HS-27A (cell line): ENCODE measurements at regions not wholly inside any gene's neighbourhood (a gene's known extent, or its start where the extent isn't known, plus 50 kb on each side); places are given as distances from the start of the nearest gene placed in this dataset.

Experiments
- DNase-seq: peaks from one replicate; pipeline ENCODE4 v3.0.0-alpha.2; 2012; ENCODE audit warnings: low read depth, missing footprints

DNA sequence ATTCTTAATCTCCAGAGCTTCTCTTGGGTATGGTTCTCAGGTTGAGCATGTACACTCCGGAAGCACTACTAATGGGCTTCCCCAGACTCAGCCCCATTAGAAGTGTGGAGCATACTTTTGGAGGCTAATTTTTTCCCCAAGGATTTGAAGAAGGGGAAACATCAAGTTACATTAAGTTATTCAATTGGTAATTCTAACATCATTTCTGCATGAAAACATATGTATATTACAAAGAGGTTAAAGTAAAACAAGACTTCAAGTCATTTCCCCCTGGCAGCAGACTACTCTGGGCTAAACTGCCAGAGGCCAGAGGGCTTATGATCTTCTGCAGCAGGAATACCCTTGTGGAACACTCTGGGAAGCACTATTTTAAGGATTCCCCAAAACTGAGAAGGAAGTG lies 227.7 kb upstream of the STK17B start:
- no peak for DNase-seq

DNA sequence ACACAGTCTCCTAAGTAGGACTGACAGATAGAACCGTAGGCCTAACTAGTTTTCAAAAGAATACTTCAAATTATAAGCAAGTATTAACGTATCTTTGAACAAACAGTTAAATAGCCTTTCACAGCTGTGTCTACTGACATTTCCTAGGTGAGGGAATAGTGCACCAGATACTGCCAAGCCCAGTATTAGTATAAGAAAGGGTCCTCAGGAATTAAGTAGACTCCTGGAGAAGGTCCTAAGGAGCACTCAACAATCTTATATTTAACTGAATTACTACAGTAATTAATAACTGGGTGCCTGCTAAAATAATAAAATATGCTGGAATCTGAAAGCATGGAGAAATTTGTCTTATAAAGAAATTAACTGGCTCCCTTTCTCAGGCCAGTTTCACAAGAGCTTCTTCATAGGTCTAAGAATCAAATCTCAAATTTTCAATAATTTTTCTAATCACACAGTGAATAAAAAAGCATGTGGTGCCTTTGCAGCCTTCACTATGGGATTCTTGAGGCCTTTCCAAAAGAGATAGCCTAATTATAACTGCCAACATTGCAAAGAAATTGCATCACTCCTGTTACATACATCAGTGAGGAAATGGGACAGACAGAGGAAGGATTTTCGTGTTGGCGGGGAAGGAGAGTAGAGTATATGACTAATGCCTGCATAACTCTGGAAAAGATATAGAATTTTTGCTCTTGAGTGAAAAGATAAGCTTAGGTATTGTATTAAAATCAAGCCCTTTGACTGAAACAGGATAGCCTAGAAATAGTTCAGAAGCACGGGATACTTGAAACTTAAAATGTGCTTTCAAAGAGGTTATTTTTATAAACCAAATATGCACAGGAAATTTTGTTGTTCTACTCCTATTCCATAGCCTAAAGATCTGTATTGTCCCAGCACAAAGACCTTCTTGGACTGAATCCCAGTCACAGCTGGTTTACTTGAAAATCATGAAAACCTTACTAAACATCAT lies 228.6 kb upstream of the STK17B start:
- peak; percentile 57 for DNase-seq

DNA sequence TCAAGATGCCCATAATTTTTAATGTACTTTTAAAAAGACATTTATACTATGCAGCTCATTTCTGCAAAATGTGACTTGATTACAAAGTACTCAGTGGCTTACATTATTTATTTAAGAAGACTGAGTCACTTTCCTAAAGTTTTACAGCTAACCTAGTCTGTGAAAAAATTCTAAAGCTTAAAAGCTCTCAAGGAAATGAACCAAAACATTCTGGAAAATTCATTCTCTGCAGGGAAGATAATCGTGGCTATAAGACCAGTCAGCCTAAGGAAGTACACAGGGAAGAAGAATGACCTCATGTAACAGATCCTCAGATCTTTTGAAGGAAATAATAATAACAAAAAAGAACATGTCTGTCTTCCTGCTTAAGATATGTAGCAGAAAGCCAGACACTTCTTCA lies 232.1 kb upstream of the STK17B start:
- DNase-seq: no peak

DNA sequence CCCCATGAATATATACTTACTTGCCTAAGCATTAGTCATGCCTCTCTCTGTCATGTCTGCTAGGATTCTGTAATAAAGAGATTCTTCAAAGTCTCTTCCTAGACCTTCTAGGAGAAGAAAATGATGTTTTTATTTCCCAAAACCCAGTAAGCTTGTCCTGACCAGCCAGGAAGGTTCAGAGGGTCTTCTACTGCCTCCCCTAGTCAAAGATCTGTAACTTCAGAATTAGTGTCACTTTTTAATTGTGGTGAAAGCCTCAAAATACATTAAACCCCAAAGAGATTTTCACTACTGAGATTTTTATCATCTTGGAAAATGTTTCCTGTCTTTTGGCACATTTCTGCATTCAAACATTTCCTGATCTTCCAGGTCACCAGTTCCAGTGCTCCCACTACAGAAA lies 232.9 kb upstream of the STK17B start:
- DNase-seq: no peak

DNA sequence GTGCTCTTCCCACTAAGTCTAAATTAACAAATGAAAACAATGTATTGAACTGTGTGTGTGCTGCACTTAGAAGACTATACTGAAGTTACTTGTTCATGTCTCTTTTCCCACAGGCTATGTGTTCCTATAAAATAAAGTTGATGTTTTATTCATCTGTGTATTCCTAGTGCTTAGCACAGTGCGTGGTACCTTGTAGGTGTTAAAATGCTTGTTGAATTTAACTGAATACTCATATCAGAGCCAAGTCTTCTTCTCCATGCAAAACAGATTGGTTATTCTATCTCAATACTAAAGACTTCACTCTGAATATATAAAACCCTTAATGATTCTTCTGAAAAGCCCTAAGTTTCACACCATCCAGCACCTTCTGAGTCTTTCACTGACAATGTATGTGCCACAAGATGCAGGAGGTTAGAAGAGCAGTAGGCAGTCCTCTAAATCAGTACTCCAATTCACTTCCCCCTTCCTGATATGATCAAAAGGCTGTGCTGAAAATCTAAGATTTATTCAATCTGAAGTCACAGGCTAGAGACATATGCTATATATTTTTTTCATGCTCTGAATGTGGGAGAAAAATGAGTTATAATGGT lies 231.7 kb upstream of the CCDC150 start:
- no peak for DNase-seq

DNA sequence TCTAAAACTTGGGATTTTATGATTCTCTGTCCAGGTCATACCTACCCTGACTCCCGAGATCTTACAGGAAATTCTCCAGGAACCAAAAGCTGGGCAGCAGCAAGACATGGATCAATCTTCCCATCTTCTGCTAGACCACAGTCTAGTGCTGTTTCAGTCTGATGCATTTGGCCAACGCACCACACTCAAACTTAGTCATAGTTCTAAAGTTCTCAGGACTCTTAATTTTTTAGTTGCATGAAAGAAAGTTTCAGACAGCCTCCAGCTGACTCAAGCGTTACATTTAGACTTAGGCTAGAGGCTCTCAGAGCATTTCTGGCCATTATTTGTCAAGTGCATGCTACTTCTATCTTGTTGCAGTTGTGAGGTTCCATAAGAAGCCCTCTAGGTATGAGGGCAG lies 230.1 kb upstream of the CCDC150 start:
- DNase-seq: no peak

DNA sequence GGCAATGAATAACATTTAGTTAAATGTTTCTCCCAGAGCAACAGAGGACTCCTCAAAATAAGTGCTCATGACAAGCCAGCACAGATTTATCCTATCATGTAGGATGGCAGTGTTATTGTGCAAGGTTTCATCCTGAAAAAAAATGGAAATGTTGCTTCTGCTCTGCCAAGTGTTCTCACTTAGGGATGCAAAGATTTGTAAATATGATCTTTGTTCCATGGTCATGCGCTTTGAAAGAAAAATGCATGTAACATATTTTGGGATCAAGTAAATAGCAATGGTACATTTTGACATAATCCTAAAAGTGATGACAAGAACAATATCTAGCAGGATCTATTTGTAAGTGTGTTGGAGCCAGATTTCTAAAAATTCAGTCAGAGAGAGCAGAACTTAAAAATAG lies 229.5 kb upstream of the CCDC150 start:
- DNase-seq: no peak

DNA sequence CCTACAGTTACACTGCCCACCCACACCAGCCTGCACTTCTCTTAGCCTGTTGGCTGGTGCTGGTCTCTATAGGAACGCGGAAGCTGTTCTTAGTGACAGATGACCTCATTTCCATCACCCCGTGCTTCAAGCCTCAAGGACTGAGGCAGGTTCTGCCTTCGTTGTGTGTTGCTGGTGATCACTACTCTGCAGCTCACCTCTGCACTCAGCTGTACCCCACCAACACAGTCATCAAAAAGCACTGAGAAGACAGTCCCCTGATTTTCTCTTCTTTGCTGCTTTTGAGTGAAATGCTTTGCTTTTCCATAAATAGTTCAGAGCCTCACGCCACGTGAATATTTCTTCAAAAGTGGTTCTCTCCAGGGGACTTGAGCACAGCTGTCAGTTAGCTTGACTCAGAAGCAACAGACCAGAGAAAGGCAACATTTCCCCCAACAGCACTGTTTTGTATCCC lies 225.7 kb upstream of the CCDC150 start:
- DNase-seq: no peak

DNA sequence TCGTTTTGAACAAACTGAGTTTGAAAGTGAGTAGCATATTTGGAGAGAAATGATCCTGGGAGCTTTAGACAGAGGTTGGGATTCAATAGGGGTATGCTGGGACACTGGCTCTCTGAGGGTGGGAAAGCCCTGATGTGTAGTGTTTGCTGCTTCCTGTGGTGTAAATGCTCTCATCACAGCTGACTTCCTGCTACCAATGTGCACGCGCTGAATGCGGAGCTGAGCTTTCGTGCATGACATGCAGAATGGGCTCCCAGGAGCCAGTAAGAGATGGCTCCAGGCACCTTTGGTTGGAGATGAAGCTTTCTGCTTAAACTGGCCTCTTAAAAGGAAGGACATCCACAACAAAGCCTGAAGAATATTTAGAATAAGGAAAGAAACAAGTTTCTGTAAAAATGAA lies 224.1 kb upstream of the CCDC150 start:
- no peak for DNase-seq

DNA sequence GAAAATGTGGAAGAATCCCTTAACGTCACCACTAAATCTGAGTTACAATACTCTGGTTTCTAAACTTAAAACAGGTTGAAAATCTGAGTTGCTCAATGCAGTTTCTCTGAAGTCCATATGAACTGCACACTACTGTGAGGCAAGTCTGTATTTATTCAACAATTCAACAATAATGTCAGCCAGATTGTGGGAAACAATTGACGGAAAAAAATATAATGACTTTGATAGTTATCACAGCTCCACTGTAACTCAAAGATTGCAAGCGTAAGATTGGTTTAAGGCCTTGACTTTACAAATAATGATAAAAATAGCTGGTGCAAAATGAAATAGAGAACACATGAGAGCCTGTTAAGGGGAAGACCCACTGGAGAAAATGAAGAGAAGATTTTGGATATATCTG lies 219.4 kb upstream of the CCDC150 start:
- no peak for DNase-seq

DNA sequence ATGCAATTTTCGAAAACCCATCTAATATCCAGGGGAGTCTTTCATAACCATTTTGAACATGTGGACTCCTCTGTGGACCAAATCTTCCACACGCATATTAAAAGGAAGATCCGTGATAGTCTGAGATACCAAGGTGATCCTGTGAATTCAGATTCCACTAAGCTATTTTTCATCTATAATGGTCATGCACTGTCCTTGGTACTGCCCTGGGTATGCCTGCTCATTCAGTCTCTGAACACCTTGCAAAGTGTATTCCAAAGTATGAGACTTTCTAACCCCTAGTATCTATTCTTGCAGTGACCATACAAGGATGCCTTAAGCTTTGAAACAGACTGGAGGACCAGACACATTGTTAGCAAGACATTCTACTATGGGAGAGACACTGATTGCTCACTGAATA lies 217.6 kb upstream of the CCDC150 start:
- DNase-seq: no peak

DNA sequence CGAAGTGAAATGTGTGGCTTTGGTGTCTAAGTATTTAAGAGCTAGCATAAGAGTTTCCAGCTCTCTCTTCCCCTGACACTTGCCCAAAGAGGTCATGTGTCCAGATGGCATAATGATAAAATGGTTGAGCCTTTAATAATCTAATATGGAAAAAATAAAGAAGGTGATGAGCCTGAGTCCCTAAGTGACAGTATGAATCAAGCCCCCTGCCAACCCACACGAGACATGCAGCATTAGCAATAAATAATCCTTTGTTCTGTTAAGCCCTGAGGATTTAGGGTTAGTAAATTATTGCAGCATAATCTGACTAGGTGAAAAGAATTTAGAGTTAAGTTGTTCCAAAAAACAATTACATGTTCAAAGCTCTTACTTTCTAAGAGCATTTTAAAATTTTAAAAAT lies 217.2 kb upstream of the CCDC150 start:
- DNase-seq: no peak

DNA sequence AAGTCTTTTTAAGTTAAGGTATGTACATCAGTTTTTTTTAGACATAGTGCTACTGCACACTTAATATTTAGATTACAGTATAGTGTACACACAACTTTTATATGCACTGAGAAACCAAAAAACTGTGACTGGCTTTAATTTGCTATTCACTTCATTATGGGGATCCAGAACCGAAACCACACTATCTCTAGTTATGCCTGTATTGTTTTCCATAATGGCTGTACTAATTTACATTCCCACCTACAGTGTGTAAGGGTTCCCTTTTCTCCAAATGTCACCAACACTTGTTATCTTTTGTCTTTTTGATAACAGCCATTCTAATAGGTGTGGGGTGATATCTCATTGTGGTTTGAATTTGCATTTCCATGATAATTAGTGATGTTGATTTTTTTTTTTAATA lies 213.4 kb upstream of the CCDC150 start:
- DNase-seq: no peak

DNA sequence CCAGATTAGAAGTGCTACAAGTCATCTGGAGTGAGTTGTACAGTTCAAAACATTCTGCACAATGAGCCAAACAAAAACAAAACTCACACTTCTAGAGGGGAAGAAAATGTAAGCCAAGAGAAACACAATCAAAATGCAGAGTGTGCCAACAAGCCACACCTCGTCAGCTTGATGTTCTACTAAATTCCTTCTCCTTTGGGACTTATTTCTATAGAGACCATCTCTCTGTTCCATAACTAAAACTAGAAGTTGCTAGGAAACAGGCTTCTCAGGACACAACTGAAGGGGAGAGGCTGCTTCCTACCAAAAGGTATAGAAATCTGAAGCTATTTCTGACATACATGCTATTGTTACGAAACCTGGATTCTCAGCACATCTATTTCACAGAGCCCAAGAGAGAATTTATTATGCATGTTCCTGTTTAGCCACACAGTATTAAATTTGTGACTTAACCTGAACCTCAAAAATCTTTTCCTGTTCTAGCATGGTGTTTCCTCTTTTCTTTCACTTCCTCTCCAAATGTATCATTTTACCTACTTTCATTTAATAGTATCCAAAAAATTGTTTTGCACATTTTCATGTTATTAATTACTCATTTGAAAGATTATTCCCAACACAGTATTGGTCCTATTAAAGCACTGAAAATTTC lies 211.4 kb upstream of the CCDC150 start:
- no peak for DNase-seq

DNA sequence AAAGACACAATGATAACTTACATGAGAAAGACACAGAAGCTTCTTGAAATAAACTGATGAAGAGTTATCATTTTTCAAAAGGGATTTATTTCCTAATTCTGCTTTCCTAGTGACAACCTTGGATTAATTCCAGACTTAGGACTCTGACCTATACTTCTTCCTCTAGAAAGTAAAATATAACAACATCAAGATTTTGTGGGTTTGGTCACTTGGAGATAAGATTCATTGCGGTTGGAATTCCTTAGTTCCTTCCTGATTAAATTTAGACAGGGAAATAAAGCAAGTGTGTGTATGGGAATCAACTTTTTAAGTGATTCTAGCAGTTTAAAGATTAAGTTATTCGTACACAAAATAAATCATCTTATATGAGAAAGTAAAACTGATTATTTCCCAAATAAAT lies 208.4 kb upstream of the CCDC150 start:
- no peak for DNase-seq

DNA sequence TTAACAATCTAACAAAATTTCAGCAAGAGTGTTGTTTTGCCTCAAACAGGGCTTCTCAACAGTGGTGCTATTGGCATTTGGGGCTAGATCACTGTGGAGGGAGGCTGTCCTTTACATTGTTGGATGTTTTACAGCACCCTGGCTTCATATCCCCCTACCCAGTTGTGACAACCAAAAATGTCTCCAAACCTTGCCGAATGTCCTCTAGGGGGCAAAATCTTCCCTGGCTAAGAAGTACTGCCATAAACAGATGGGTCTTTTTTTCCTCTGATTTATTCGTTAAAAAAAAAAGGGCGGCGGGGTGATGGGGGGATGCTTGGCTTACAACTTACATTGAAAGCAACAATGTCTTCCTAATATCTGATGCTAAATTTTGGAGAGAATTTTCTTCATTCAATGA lies 207.6 kb upstream of the CCDC150 start:
- no peak for DNase-seq

DNA sequence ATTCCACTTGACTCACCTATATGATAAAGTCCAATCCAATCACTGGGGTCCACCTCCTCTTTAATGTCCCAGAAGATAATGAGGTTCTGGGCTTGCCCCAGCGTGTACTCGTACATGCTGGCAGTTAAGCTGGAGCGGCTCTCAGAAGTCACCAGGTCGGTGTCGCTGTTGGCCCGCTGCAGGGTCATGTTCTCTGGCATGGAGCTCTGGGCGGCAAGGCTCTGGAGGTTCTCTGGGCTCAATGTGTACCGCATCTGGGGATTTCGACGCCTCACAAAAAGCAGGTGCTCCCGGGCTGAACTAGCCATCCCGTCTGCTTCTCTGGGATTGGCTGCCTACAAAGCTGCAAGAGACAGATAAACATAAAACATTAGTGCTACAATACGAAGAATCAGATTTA lies 206.4 kb upstream of the CCDC150 start:
- no peak for DNase-seq

DNA sequence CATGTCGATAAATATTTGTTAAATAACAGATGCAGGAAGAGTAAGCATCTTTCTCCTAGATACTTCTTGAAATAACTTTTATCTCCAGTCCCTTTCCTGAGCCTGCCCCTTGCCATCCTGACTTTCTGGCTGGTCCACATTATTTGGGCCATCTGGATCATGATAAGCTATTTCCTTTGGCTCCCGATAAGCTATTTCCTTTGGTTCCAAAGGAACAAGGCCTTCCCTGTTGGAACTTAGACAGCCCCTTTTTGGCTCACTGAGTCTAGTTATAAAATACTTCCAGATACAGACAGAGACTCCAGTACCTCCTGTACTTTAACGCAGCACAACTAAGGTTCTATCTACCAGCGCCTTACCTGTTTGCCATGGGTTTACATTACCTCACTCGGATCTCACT lies 205.3 kb upstream of the CCDC150 start:
- no peak for DNase-seq

DNA sequence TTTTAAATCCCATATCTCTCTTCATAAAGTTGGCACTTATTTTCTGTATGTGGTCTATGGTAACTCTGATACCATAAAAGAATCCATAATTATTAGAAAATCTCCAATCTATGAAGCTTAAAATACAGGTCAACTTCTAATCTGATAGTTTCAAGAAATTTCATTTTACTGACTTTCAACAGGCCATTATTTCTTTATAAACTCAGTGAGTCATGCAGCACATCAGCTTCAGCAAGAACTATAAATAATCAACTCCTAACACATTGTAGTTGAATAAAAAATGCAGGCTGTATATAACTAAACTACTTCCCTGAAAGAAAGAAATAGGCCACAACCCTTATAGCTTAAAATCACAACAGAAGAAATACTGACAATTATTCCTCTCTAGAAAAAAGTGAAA lies 204.3 kb upstream of the CCDC150 start:
- DNase-seq: no peak

DNA sequence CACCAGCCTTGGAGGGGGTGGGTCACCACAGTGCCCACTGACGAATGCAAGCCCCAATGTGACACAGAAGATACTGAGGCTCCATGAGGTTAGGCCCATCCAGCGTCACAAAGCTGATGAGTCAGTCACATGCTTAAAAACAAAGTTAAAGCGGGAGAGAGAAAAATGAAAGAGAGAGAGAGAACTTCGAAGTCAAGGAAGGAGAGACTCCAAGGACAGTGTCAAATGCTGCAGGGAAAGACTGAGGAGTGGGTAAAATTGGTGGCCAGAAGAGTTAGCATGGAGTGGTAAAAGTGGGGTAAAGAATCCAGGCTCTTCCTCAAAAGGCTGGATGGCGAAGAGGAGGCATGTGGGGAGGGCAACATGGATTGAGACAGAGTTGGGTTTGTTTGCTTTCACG lies 201.9 kb upstream of the CCDC150 start:
- no peak for DNase-seq

DNA sequence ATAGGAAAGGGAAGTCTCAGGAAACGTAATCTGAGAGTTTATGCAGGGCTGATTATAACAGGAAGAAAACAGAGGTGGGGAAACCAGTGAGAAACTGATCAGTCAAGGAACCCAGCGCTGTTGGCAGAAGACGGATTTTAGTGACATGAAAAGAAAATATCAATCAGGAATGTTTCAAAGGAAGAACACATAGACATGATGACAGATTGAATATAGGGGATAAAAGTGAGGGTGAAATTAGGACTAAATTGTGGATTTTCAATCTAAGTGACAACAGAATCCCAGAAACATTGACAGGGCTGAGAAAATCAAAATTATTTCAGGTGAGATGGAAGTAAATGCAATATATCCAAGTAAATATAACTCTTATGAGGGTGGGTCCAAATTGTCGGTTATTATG lies 199.8 kb upstream of the CCDC150 start:
- DNase-seq: no peak

DNA sequence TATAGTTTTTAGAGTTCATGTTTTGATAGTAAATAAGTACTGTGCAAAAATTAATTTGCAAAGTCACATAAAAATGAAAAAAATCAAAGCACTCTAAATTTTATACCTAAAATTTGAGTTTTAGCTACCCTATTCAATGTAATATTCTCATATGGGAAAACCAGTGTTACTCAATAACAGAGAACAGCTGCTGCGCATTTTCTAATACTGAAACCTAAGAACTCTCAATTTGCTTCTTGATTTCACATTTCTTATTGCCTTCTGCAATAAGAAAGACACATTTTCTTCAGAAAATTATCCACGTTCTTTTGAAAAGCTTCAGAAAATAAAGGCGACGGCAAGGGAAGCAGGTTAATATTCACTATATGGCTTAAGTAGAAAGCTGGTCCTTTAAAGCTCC lies 199.1 kb upstream of the CCDC150 start:
- no peak for DNase-seq

DNA sequence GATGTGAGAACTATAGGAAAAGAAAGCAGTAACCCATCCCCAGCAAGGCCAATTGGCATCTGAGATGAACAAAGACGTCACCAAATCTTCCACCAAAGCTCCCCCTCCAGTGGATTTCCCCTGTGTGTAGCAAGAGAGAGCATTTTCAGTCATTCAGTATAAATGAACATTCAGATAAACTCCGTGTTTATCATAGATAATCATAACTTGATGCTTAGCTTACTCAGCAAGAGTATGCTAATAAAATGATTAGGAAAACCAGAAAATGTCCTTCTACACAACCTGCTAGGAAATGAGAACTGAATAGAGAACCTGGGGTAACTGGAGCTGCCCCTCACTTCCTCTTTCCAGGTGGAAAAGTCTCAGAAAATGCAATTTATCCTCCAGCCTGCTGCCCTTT lies 198.0 kb upstream of the CCDC150 start:
- DNase-seq: no peak
